ENCODE measurements at regions not wholly inside any gene's neighbourhood (a gene's known extent, or its start where the extent isn't known, plus 50 kb on each side); places are given as distances from the start of the nearest gene placed in this dataset.
"Not testable (repeated sequence)": the region's sequence is repeated elsewhere in the genome, so short reads cannot be mapped to it uniquely, and the experiment has no call there.

- peak; percentile 73 for DNase-seq
Measured at GRCh38 chr9:99488131-99489059, 266.3 kb downstream of the SEC61B start.

GRCh38 chr9:99489060-99489413 lies 267.0 kb downstream of the SEC61B start:
- no peak for DNase-seq

GRCh38 chr9:99490729-99491128 lies 268.6 kb downstream of the SEC61B start:
- DNase-seq = no peak

- no peak for DNase-seq
Measured at GRCh38 chr9:99491408-99492158, 269.5 kb downstream of the SEC61B start.

GRCh38 chr9:99497641-99498040 lies 275.6 kb downstream of the SEC61B start:
- no peak for DNase-seq

- not testable (repeated sequence) for DNase-seq
Measured at GRCh38 chr9:99498979-99499378, 276.9 kb downstream of the SEC61B start.

GRCh38 chr9:99505936-99506335 lies 283.9 kb downstream of the SEC61B start:
- no peak for DNase-seq

- no peak for DNase-seq
Measured at GRCh38 chr9:99506747-99507348, 284.8 kb downstream of the SEC61B start.

GRCh38 chr9:99509065-99509745 lies 287.1 kb downstream of the SEC61B start:
- no peak for DNase-seq

- no peak for DNase-seq
Measured at GRCh38 chr9:99509900-99510535, 287.9 kb downstream of the SEC61B start.

- DNase-seq = no peak
Measured at GRCh38 chr9:99511723-99512122, 289.6 kb downstream of the SEC61B start.

GRCh38 chr9:99513441-99514112 lies 291.5 kb downstream of the SEC61B start:
- DNase-seq = no peak

GRCh38 chr9:99515093-99515492 lies 293.0 kb downstream of the SEC61B start:
- DNase-seq = no peak

GRCh38 chr9:99515895-99516656 lies 294.0 kb downstream of the SEC61B start:
- DNase-seq = no peak

- DNase-seq = no peak
Measured at GRCh38 chr9:99516657-99517049, 294.6 kb downstream of the SEC61B start.

GRCh38 chr9:99523838-99524237 lies 297.8 kb upstream of the NR4A3 start:
- no peak for DNase-seq

- no peak for DNase-seq
Measured at GRCh38 chr9:99531313-99531712, 290.4 kb upstream of the NR4A3 start.

GRCh38 chr9:99533421-99533820 lies 288.3 kb upstream of the NR4A3 start:
- no peak for DNase-seq

GRCh38 chr9:99537996-99538395 lies 283.7 kb upstream of the NR4A3 start:
- DNase-seq = no peak

GRCh38 chr9:99544526-99544925 lies 277.2 kb upstream of the NR4A3 start:
- DNase-seq = no peak

GRCh38 chr9:99549441-99549840 lies 272.2 kb upstream of the NR4A3 start:
- DNase-seq = no peak

All from COR-L47 (cell line).